ENCODE measurements at regions not wholly inside any gene's neighbourhood (a gene's known extent, or its start where the extent isn't known, plus 50 kb on each side); places are given as distances from the start of the nearest gene placed in this dataset.
"Not testable (repeated sequence)": the region's sequence is repeated elsewhere in the genome, so short reads cannot be mapped to it uniquely, and the experiment has no call there.

DNA sequence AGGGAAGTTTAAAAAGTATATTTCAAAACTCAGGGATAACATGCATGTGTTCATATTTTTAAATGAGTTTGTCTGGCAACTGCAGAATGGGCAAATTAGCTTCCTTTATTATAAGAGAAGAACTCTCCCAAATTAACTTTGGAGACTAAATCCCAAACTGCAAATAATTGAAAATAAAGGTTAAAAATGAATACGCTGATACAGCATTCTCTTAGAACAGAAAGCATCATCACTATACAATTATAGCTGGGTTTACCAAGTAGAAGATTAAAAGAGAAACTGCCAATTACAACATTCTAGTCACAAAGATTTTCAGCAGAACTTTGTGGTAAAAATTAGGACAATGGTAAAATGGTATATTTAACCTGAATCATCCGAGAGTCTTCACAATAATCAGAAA is 73.3 kb downstream of the OLFM4 start:
- no peak for DNase-seq (ENCODE audit: low read depth in 2 of 2)

- no peak for DNase-seq (ENCODE audit: low read depth in 2 of 2)
Measured at GRCh38 chr13:53104136-53104535, 75.5 kb downstream of the OLFM4 start.

- DNase-seq (ENCODE audit: low read depth in 2 of 2), result no peak
Measured at GRCh38 chr13:53105477-53105876, 76.9 kb downstream of the OLFM4 start.

DNA sequence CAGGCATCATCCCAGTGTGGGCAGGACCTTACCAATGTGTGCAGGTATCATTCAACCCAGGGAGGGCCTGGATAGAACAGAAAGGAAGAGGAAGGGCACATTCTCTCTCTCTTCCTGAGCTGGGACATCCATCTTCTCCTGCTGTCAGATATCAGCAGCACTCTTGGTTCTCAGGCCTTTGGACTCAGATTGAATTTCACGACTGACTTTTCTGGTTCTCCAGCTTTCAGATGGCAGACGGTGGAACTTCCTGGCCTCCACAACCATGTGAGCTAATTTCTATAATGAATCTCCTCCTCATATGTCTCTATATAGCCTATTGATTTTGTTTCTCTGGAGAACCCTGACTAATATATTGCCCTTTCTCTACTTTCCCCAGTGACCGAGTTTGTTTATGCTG is 77.3 kb downstream of the OLFM4 start:
- no peak for DNase-seq (ENCODE audit: low read depth in 2 of 2)

GRCh38 chr13:53110181-53110580 is 81.6 kb downstream of the OLFM4 start:
- no peak for DNase-seq (ENCODE audit: low read depth in 2 of 2)

- no peak for DNase-seq (ENCODE audit: low read depth in 2 of 2)
Measured at GRCh38 chr13:53110614-53111013, 82.0 kb downstream of the OLFM4 start.

GRCh38 chr13:53112522-53112921 is 83.9 kb downstream of the OLFM4 start:
- no peak for DNase-seq (ENCODE audit: low read depth in 2 of 2)

- DNase-seq (ENCODE audit: low read depth in 2 of 2), result not testable (repeated sequence)
Measured at GRCh38 chr13:53117048-53117447, 88.4 kb downstream of the OLFM4 start.

DNA sequence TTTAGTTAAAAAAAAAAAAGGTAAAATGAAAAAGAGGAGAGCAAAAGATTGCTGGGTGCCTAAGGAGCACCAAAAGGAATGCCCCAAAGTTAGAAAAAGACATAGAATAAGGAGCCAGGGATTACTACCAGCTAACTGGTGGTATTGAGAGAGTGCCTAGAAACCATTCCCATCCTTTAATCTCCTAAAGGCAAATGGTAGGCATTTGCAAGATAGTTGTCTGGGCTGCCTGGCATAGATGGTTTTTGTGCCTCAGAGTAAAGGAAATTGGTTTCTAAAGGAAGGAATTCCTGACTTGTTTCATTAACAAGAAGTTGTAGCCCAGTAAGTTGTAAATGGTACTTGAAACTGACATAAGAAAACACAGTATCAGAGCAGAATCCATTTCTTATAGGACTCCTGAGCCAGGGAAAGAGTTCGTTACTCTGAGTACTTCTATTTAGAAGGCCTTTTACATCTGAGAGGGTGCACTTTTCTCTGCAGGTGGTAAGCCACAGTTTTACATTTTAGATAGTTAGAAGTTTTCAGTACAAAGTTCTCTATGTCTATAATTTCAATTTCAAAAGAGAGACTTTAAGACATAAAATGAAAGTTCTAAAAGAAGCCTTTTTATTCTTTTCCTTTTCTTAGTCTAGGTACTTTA is 92.6 kb downstream of the OLFM4 start:
- DNase-seq (ENCODE audit: low read depth in 2 of 2), result no peak

- DNase-seq (ENCODE audit: low read depth in 2 of 2), result no peak
Measured at GRCh38 chr13:53121919-53122318, 93.3 kb downstream of the OLFM4 start.

- no peak for DNase-seq (ENCODE audit: low read depth in 2 of 2)
Measured at GRCh38 chr13:53123536-53123935, 94.9 kb downstream of the OLFM4 start.

GRCh38 chr13:53124623-53125022 is 96.0 kb downstream of the OLFM4 start:
- DNase-seq (ENCODE audit: low read depth in 2 of 2), result no peak

DNA sequence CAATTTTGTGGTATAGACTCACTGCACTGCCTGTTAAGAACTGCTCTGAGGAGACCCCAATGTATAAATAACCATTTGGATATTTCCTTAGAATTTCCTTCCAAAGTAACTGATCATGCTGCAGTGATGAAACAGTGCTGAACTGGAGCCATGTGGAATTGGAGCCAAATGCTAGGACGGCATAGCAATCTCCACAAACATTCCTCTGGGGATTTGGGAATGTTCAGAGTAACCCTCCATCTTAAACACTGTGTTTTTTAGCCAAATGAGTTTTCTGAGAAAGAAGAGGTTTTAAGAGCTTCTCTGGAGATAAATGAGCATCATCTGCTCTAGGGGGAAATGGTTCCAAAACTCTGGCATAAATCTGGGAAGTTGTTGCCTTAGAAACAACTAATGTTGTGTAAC is 98.2 kb downstream of the OLFM4 start:
- no peak for DNase-seq (ENCODE audit: low read depth in 2 of 2)

GRCh38 chr13:53127373-53127772 is 98.8 kb downstream of the OLFM4 start:
- DNase-seq (ENCODE audit: low read depth in 2 of 2), result no peak

DNA sequence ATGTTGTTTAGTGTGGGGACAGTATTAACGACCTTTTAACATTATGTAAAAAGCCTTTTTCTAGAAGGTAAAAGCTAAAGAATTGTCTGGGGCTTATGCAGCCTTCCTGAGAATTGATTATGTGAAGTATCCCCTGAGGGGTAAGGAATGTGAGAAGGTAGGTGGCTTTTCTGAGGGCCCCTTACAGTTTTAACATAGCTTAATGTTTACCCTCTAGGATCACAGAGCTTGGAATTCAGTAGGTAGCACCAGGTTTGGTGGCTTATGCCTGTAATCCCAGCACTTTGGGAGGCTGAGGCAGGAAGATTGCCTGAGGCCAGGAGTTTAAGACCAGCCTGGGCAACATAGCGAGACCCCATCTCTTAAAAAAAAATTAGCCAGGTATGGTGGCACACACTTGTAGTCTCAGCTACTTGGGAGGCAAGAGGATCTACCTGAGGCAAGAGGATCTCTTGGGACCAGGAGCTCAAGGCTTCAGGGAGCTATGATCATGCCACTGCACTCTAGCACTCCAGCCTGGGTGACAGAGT is 101.3 kb downstream of the OLFM4 start:
- no peak for DNase-seq (ENCODE audit: low read depth in 2 of 2)

DNA sequence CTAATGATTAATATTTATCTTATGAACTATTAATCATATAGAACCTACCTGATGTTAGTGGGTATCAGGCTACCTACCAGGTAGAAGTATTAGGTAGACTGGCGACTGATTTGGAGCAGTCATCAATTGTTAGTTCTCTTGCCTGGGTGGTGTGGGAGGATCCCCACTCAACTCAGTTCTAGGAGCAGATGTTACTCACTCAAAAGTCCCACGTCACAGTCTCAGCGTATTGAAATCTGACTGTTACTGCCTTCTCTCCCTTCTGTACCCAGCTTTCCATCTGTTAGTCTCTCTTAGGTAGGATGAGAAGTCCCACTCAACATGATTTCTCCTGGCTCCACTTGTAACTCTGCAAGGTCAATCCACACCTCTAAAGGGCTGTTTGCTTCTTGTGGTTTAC is 102.7 kb downstream of the OLFM4 start:
- no peak for DNase-seq (ENCODE audit: low read depth in 2 of 2)

GRCh38 chr13:53135301-53135700 is 106.7 kb downstream of the OLFM4 start:
- no peak for DNase-seq (ENCODE audit: low read depth in 2 of 2)

- no peak for DNase-seq (ENCODE audit: low read depth in 2 of 2)
Measured at GRCh38 chr13:53136554-53137215, 108.1 kb downstream of the OLFM4 start.

DNA sequence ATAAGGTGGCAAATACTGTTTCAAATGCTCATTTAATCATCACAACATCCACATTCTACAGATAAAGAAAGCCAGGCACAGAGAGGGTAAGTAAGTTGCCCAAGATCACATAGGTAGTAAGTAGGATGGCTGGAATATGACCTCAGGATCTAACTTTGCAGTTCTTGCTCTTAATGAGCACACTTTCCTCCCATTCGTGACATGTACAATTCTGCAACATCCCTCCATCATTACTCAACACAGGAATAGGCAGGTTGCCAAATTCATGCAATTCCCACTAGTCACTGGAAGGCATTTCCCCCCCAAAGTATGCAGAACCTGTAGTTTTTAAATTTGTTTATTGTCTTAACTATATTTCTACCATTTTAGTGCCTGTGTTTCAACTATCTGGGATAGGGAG is 109.2 kb downstream of the OLFM4 start:
- no peak for DNase-seq (ENCODE audit: low read depth in 2 of 2)

DNA sequence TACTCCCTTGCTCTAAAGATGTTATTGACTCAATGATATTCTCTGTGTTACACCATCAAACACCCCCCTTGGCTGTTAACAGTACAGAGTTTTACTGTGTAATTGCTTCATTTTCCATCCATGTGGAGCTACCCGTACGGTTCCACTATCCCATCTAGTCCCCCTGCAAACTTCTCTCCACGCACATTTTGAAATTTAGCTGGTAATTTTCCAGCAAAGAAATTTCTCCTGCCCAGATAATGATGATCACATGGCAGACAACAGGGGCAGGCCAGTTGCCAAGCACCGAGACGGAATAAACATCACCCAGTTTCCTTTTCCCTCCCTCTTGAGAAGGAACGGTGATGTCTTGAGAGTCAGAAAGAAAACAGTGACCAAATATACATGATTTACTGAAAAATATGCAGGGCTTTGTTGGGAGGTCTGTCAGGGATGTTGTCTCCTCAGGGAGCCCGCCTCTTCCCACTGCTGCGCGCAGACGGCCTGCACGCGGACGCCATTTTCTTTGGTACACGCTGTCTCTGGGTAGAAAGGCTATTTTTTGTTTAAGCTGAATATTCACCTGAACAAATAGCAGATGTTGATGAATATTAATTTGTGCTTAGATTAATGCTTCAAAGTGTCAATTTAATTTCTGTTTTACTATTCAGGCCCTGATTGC is 109.9 kb downstream of the OLFM4 start:
- no peak for DNase-seq (ENCODE audit: low read depth in 2 of 2)

DNA sequence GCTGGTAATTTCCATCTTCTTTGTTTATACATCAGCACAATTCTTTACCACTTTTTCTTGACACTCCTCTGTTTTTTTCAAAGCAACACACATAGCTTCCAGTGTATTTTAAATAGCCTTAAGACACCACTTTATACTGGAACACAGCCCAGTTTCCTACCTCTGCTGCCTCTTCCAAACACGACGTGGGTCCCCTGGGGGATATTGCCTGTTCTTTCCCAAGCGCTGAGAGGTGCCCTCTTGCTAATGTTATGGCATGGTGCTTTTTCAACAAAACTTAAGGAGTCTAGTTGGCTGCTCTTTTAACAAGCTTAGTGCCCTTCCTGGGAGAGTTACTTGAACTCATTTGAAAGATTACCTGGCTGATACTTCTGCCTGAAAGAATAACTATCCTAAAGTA is 112.7 kb downstream of the OLFM4 start:
- DNase-seq (ENCODE audit: low read depth in 2 of 2), result no peak

DNA sequence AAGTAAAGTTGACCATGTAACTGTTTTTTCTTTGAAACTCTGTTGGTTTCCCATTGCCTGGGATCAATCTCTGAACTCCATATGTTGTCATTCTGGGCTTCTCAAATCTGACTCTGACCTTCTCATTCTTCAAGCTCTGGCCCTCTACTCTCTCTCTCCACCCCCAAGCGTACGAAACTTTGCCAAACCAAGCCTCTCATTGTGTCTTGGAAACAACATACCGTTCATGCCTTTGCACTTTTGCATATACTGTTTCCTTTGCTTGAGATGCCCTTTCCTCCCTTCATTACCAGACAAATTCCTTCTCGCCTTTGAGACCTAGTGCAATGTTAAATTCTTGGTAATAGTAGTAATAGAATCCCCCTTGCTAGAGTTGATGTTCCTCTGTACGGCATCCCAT is 113.7 kb downstream of the OLFM4 start:
- DNase-seq (ENCODE audit: low read depth in 2 of 2), result no peak

DNA sequence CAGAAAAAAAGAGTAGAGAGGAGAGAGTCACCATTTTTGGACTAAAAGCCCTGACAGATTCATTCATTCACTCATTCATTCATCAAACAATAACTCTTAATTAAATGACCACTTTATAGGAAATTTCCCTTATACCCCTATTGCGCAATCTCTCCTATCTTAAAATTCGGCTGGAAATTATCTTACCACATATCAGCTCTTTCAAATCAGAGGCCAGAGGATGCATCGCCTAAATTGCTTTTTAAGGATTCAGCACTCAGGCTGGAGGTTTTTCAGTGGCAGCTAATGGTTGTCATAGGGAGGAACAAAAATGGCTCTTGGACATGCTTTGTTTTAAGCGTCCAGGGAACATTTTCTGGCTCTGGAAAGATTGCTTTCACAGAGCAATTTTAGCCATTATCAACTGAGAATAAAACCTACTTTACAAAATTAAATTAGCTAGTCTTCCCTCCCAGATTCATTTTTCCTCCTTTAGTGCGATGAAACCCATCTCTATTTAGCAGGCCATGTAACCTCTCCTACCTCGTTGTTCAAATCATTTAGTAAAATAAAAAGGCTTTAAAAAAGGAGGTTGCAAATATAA is 115.2 kb downstream of the OLFM4 start:
- DNase-seq (ENCODE audit: low read depth in 2 of 2), result no peak
